ENCODE measurements at regions not wholly inside any gene's neighbourhood (a gene's known extent, or its start where the extent isn't known, plus 50 kb on each side); places are given as distances from the start of the nearest gene placed in this dataset.

GRCh38 chrX:25066131-25066530, 50.4 kb upstream of the ARX start:
- no peaks in the 10 kb centered on the region for H3K36me3 ChIP-seq (ENCODE audit: control insufficient read depth in 2 of 2, insufficient read depth in 2 of 2, low read length in 1 of 2)
- H3K9me3 ChIP-seq (ENCODE audit: control insufficient read depth in 2 of 2, insufficient read depth in 1 of 2, low read length in 1 of 2): no peaks in the 10 kb centered on the region
- DNase-seq (ENCODE audit: low read depth in 6 of 9, low spot score in 9 of 9): no peak
- H3K27me3 ChIP-seq (ENCODE audit: control insufficient read depth in 2 of 2, insufficient read depth in 1 of 2, low read length in 1 of 2): no peaks in the 10 kb centered on the region
- no peak overlapping the region for H3K4me3 ChIP-seq (ENCODE audit: low read length in 2 of 2)
- no peak overlapping the region for H3K27ac ChIP-seq (ENCODE audit: low read depth in 1 of 2, low read length in 1 of 2)
- H3K4me1 ChIP-seq (ENCODE audit: control insufficient read depth in 2 of 2, insufficient read depth in 2 of 2, low read length in 2 of 2): no peaks in the 10 kb centered on the region
- 97% methylated on average over 3 of the region's 3 CpGs for WGBS
